GM21529 (cell line): ENCODE measurements at regions not wholly inside any gene's neighbourhood (a gene's known extent, or its start where the extent isn't known, plus 50 kb on each side); places are given as distances from the start of the nearest gene placed in this dataset.

ENCODE experiments used
- ATAC-seq: cut with Tn5 transposase; IDR thresholded peaks from one replicate; pipeline ENCODE4 v1.9.1; 2021; ENCODE audit not compliant: unreplicated experiment

DNA sequence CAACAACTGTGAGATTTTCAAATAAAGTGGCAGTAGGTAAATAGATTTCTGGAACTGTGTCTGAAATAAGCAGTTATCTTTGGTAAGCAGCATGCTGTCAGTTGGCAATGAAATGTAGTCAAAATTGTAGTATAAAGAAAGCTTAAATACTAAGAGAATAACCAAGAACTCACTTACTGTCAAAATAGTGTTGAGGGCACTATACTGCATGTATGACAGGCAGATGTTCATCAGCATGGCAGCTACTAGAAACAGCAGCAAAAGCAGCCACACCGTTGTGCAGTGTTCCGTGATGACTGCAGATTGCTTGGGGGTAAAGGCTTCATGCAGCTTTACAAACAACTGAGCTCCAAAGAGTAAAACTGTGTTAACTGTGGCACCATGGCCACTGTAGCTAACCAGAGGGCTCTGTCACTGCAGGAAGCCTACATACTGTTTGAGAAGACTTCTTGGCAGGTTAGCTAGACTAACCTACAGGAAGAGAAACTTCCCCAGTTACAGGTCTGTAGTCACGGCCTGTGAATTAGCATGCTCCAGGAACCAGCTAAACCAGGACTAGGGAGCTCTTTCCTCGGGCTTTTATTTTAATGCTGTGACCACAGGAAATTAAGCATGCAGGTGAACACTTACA is 459.7 kb downstream of the TBL1XR1 start:
- ATAC-seq, result no peak

- no peak for ATAC-seq
Observed at GRCh38 chr3:176734146-176734545, 463.1 kb downstream of the TBL1XR1 start.

DNA sequence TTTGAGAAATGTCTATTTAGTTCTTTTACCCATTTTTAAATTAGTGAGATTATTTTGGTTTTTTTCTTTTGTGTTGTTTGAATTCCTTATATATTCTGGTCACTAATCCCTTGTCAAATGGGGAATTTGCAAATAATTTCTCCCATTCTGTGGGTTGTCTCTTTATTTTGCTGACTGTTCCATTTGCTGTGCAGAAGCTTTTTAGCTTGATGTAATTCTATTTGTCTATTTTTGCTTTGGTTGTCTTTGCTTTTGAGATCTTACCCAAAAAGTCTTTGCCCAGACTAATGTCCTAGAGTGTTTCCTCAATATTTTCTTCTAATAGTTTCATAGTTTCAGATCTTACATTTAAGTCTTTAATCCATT is 472.9 kb downstream of the TBL1XR1 start:
- ATAC-seq, result no peak

GRCh38 chr3:176723758-176724393 is 473.4 kb downstream of the TBL1XR1 start:
- no peak for ATAC-seq

- ATAC-seq, result no peak
Observed at GRCh38 chr3:176714034-176714433, 483.2 kb downstream of the TBL1XR1 start.

GRCh38 chr3:176712191-176712590 is 485.1 kb downstream of the TBL1XR1 start:
- no peak for ATAC-seq

GRCh38 chr3:176699288-176699687 is 498.0 kb downstream of the TBL1XR1 start:
- ATAC-seq, result no peak

DNA sequence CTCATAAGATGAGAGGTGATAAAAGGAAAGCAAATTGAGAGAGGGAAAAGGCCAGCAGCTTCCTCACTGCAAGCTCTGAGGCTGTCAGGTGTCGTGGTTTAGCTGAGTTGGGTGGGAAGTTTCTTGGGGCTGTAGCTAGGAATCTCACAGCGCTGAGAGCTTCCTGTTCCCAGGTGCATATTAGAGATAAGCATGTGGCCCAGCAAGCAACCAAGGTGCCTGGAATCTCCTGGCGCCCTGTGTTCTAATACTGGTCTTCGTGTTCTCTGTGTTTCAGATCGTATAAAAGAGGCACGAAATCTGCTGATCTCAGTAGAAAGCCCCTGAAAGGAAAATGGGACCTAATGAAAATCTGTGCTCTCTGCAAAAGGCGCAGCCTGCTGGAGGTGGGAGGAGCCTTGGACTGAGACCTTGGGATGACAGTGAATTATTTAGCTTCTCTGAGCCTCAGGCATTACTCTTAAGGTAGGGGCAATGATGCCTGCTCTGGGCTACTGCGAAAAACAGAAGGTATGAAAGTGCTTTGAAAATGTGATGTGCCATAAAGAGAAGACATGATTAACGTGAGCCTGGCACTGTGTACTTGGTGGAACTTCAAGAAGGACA is 499.9 kb downstream of the TBL1XR1 start:
- ATAC-seq, result no peak

DNA sequence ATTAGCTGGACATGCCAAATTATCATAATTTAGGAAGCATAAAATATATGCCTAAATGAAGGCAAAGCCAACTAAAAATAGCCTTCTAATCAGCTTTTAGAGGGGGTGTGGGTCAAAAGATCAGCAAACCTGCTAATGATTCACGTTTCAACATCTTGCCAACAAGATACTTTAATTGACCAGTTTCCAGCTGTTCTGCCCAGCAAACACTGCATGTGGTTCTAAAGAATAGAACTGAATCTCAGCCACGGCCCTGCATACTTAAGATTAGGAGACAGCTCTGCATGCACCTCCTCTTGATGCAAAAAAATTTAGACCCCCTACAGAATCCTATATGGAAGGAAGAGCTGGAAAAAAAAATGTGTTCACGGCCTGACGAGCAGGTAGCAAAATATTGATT is 500.5 kb downstream of the TBL1XR1 start:
- no peak for ATAC-seq

DNA sequence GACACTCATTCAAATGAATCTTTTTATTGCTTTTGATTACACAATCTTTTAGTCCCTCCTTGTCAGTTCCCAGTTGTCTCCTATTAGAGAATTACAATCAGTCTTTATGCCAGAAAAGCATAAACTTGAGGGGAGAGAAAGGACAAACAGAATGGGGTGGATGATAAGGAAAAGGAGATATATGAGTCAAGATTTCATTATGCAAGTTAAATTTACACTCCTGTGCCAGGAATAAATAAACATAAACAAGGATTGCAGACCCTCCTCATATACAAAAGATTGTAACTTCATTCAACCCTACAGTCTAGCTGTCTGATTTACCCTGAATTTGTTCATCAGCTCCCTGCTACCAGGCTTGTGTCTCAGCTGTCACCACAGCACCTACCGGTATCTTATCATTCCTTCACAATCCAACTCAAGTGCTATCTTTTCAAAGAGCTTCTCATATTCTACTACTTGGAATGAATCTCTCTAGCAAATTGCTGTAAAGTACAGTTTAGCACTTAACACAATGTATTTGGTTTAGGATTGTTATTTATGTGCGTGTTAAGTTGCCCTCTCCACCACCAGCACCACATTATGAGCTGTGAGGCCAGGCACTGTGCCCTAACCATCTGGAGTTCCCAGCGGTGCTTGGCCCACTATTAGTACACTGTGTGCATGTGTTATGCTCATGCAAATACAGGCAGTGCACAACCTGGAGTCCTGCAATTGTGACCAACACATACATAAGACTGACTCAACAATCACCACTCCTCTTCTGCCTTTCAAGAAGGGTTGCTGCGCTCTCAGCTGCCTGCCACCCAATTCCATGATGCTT is 504.1 kb downstream of the TBL1XR1 start:
- no peak for ATAC-seq

- no peak for ATAC-seq
Observed at GRCh38 chr3:176692199-176692965, 504.9 kb downstream of the TBL1XR1 start.

DNA sequence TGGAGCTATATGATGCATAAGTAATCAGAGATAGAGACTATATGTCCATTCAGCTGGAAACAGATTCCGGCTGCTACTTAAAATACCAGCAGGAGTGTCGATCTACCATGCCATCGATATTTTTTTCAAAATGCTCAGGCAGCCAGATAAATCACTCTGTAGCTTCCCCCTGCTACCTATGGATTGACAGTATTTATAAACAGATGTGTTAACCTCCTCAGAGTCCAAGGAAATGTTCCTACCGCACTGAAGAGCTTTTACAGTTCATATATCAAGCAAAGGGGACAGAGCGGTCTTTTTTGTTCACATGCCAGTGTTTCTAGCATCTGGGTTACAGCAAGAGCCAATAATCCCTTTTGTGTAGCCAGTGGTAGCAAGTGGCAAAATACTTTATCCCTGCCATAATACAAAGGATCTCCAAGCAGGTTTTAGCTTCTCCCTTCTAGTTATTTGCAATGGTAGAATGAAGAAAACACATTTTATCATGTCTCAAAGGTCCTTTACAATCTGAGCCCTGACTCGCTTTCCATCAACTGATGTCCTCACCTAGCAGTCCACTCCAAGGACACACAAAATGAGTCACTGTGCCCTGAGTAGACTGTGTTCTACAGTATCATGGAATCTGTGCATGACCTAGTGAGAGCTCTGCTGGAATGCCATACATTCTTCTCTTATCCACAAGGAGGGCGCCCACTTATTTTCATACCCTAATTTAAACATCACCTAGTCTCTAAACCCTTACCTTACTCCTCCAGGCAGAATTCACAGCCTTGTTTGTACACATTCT is 507.0 kb downstream of the TBL1XR1 start:
- ATAC-seq, result no peak

DNA sequence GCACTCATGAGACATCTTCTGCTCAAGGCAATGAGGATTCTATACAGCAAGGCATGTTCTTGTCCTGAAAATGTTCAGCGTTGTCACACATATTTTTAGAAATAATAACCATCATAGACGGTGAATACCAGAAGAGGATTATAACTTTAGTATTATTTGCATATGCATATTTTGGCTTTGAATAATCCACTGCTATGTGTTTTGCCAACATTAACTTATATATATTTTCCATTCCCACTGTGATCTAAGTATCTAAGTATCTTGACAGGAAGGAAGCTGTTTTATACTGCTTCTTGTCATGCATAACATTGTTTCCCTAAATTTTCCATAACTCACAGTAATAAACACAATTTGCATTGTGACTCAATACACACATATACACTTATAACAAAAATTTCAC is 509.5 kb downstream of the TBL1XR1 start:
- ATAC-seq, result no peak

DNA sequence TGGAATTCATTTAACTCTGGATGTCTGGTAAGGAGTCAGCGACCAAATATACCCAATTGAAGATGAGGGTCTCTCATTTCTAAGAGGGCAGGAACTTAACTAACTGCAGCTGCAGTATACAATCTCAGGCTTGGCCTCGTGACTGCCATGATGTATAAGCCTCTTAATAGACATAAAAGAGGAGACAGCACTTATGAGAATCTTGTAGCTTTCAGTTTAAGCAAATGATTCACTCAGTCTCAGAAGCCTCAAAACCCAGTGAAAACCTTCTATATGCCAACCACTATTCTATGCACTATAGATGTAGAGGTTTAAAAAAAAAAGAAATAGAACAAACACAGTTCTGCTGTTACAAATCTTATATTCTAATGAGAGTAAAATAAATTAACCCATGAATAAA is 513.9 kb downstream of the TBL1XR1 start:
- no peak for ATAC-seq

GRCh38 chr3:176663837-176664831 is 533.1 kb downstream of the TBL1XR1 start:
- ATAC-seq, result no peak

- no peak for ATAC-seq
Observed at GRCh38 chr3:176663387-176663786, 533.9 kb downstream of the TBL1XR1 start.

GRCh38 chr3:176661432-176661964 is 535.8 kb downstream of the TBL1XR1 start:
- no peak for ATAC-seq

DNA sequence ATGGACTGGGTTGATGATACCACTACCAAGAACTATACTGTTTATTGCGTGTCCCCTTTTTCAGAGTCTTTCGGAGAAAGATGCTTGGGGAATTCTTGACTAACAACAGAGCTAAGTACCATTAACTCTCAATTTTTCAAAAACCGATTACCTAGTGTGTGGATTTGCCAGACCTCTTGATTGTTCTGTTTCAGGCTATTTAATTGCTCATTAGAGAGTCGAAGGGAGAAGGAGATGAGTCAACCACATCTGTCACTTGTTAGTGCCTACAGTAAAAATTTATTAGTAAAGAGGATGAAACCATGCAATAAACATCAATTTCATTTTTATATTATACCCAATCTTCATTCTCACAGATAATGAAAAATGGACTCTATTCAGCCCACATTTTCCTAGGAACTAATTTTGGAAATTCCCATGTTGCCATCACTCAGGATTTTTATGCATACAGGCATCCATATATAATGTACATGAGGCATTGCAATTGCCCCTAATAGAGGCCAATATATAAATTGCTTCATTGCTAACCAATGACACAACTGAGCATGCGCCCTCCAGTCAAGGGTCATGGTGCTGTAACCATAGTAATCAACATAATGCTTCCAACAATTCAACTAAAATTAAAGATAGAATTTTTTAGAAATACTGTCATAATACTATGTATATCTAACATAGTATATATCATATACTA is 541.7 kb downstream of the TBL1XR1 start:
- no peak for ATAC-seq
